NCI-H526 treated with DMSO at 0.1 percent for 48 hours (cell line): ENCODE measurements at regions not wholly inside any gene's neighbourhood (a gene's known extent, or its start where the extent isn't known, plus 50 kb on each side); places are given as distances from the start of the nearest gene placed in this dataset.

Experiments used
- DNase-seq: peaks from one replicate; lab custom pipeline; 2025; lab: John Stamatoyannopoulos, UW

DNA sequence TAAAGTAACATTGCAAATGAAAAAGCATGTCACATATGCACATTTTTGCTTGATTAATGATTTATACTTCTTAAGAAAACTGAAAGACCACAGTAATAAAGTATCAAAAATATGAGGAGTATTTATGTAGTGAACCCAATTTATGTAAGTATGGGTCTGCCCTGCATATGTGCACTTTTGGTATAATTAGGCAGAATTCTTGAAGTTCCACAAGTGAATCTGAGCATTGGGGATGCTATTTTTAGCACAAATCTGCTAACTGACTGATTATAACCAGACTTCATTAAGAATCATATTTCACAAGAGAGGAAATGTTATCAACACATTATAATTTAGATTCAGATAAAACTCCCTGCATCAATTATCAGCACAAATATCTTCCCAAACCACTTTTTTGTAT lies 407.1 kb upstream of the LRRC4C start:
- DNase-seq = no peak

DNA sequence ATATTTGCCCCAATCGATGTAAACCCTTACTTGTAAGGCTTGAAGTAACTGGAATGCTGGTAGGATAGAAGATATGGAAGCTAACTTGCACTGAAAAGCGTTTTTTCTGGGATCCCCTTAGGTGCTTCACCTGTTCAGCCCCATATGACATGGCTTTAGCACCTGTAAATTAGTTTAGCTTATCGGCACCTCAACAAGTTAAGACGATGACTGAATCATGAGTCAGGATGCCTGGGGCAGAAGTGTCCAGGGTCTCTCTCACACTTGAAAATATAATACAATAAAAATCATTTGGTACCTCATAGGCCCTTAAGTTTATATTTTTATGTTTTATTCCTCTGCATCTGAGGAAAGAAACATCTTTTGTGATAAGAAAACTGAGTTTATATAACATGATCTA lies 409.2 kb upstream of the LRRC4C start:
- no peak for DNase-seq

- no peak for DNase-seq
Measured at GRCh38 chr11:41872426-41872825, 413.0 kb upstream of the LRRC4C start.

DNA sequence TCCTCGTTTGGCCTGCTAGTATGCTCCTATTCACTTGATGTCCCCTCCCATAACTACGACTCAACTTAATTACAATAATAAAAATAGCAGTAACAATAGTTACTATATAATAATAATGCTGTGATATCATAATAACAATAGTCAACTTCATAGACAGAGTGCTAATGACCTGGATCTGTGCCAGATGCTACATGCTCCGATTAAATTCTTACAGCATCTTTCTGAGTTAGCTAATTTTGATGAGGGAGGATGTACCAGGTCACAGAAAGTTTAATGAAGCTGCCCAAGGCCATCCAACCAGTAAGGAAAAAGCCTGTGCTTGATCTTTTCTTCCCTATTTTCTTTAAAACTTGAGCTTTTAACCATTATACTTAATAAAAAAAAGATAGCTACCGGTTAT lies 413.4 kb upstream of the LRRC4C start:
- no peak for DNase-seq

DNA sequence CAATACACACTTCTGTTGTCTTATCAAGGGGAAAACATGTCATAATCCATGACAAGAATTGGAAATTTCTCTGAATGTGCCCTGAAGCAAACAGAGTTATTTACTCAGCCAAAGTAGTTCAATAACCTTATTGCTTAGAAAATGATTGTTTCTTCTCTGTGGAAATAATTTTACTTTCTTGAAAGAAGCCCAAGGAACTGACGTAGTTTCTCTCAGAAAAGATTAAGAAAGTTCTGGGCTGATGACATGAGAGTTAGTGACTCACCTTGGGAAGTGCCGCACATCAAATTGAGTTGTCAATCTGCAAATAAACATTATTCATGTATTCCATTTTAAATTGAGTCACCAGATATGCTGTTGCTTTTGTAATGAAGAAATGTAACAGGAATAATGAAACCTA lies 418.6 kb upstream of the LRRC4C start:
- no peak for DNase-seq

- DNase-seq = no peak
Measured at GRCh38 chr11:41879214-41879613, 419.8 kb upstream of the LRRC4C start.

DNA sequence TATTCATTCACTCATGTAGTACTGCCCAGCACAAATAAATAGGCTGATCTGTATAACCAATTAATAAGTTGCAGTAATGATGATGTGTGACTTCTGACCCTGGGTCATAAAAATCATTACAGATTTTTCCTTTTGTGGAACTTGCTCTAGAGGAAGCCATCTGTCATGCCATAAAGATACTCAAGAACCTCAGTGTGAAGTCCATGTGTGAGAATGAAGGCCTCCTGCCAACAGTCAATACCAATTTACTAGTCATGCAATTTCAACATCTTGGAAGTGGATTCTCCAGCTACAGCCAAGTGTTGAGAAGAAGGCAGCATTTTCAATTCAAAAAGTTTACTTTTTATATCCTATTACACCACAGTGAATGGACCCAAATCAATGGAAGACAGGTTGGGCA lies 435.6 kb upstream of the LRRC4C start:
- DNase-seq = no peak

DNA sequence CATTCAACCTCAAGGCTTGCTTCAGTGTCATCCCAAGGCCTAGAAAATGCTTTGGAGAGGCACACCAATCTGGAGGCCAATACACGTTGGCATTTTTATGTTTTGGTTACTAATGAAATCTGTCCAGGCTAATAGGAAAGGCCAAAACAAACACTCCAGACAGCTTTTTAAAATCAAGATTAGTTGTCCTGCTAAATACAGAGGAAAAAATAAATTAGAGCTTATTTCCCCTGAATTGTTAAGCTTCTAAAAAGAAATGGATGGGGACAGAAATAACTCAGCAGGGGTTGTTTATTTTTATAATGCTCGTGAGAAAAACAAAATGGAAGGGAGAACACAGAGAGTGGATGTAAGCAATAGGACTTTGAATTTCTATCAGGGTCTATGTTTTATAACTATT lies 438.5 kb upstream of the LRRC4C start:
- DNase-seq = no peak

DNA sequence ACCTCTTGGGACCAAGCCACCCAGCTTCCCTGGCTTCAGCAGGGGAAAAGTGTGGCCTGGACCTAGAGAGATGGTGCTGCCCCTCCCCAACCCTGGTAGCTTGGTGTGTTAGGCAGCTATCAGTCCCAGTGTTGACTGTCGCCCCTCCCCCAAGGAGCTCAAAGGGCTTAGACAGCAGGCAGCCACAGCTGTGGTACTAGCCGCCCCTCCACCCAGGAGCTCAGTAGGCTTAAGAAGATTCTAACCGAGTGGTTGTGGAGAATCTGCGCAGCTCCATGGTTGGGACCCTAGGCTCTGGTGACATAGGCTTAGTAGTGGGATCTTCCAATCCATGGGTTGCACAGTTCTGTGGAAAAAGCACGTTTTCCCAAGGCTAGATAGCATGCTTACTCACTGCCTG lies 458.4 kb upstream of the LRRC4C start:
- DNase-seq = no peak

DNA sequence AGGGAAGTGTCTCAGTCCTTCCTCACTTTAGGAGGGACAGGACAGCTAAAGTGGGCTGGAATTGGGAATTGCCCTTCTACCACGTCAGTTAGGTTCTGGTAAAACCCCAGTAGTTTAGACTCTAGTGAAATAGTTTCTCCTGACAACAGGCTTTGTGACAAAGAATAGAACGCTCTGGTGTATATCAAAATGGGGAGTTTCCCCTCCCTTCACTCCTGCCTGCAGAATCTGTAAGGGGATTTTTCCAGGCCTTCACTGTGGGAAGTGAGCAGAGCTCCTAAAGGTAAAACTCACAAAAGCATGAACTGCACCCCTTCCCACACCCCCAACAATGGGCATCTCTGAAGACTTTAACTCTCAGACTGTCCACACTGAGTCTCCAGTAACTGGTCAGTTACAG lies 460.9 kb upstream of the LRRC4C start:
- no peak for DNase-seq

DNA sequence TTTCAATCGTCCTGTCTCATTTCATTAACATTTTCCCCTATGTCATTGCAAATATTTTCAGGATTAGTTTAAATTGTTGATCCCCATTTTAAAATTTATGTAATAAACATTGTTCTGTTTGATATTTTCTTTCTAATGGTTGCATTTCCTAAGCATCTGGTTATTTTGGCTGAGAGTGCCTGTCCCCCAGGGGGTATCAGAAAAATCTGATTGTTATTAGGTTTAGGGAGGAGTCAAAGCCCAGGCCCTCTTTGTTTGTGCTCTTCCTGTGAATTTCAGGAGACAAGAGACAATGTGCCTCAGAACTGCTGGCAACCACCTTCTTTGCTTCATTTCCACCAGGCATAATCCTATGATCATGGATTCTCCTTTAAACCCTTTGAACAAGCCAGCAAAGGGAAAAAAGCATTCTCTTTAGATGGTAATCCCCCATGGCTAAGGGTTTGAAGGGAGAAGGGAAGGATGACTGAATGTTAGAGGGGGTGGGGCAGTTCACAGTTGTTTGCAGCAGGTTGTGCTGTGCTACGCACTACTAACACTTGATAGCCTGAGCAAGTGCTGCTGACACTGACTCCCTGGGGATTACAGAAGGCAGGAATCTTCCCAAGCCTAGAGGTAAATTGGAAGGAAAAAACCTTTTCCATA lies 462.4 kb upstream of the LRRC4C start:
- no peak for DNase-seq

DNA sequence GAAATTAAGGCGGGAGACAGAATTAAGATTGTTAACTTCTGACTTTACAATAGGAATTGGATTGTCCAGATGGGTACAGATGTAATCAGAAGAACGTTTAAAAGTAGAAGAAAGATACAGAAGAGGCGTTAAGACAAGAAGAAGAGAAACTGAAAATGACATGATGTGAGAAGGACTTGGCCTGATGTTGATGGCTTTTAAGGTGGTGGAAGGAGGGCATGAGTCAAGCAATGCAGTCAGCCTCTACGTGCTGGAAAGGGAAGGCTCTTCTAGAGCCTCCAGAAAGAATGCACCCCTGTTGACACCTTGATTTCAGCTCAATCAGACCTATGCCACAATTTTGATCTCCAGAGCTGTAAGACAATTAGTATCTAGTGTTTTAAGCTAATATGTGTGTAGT lies 466.9 kb upstream of the LRRC4C start:
- no peak for DNase-seq

DNA sequence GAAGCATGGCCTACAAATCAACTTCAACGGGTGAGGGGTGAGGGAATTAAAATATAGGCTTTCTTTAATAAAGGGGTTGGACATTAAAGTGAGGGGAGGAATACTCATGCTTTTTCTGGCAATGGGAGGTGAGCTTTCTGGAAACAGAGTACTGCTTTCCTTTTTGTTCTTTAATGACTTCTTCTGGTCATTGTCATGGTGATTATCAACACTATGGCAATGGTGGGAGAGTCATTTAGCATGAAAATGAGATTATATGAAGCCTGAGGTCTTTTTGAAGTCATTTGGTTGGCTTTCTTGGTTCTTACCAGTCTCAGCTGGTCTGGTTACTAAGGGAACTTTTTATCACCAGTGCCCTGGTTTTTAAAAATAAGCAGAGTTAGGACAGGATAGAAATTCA lies 475.8 kb upstream of the LRRC4C start:
- DNase-seq = no peak

DNA sequence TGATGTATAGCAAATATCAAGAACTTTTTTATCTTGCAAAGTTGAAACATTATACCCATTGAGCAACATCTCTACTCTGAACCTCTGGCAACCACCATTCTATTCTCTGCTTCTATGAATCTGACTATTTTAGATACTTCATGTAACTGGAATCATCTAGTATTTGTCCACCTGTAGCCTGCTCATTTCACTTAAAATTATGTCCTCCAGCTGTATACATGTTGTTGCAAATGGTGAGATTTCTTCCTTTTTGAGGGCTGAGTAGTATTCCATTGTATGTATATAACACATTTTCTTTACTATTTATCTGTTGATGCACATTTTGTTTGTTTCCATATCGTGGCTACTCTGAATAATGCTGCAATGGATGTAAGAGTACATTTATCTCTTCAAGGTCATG lies 476.3 kb upstream of the LRRC4C start:
- no peak for DNase-seq

GRCh38 chr11:41943656-41944055 lies 484.2 kb upstream of the LRRC4C start:
- DNase-seq = no peak

- DNase-seq = no peak
Measured at GRCh38 chr11:41947392-41947791, 487.9 kb upstream of the LRRC4C start.

DNA sequence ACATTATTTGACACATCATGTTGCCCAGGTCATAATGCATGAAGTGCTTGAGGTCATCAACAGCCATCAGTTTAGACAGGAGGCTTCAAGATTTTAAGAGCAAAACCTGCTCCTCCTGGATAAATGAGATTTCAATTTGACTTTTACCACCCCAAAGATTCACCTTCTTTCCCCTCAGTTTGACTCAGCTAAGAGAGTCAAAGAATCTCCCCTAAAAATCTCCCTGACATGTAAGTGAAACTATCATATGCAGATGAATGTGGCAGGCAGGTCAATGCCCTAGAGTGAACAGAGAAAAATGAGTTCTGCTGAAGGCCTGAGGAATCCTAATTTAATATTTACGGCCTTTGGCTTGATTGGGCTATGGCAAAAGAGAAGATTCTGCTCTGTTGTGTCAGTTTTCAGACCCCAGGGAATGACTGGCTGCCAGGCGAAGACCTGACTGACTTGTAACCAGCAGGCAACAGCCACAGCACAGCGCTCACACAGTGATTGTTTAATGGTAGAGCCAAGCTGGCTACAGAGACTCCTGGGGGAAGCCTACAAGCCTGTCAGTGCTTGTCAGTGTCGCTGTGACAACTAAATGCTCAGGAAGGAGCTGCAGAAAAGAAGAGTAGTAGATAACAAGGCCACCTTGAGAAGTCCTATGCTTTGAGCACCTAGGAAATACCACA lies 491.2 kb upstream of the LRRC4C start:
- no peak for DNase-seq

DNA sequence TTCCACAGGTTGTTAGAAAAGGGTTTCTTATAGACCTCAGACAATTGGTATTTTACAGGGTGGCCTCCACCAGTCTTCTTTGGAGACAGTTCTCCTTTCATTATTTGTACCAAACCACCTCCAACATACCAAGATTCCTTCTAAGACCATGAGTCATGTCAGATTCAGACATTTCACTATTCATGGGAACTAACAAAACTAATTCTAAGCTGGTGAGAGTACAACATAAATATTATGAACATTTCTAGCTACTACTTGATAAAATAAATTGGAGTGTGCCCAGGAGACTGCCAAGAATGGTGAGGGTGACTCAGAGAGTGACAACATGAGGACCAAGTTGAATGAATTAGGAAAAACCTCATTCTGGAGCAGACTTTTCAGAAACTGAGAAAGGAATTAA lies 494.6 kb upstream of the LRRC4C start:
- no peak for DNase-seq

DNA sequence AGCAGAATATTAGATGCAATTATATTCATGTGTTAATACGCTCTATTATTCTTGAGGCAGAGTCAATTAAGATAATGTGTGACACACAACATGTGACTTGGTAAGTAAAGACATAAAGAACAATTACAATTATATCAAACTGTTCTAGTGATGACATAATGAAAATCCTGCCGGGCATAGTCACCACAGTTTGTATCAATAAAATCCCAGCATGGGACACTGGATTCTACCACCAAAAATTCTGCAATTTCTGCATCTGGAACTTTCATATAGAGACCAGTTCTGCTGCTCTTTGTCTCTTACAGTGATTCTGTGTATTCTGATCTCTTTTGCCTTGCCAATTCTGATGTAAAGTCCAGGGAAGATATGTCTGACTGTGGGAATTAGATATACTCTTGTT lies 495.6 kb upstream of the LRRC4C start:
- DNase-seq = no peak

DNA sequence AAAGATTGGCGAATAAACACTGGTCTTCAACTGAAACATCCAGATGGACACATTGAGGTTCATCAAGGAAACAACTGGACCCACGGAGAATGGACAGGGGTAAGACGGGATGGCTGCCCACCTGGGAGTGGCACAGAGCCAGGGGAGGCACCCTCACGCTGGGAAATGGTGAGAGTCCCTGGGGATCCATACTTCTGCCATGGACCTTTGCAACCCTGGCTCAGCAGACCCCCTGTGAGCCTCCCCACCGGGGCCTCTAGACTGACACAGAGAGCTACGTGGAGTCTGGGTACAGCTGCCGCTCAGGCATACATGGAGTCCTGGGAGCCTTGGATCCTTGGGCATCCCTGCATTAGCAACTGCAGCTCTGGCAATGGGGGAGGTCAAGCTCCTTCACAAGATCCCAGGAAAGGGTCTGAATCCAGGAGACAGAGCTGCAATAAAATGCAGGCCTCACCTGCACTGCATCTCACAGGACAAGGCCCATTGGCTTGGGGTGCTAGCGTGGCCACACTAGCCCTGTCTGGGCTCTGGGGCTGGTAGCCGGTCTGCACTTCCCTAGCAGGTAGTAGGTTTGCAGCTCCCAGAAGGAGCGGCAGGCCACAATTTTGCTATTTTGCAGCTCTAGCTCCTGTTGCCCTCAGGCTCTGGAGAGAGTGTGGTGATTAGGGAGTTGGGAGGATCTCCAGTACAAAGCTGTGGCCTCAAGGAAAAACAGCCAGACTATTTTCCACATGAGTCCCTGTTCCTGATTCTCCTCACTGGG lies 496.4 kb upstream of the LRRC4C start:
- DNase-seq = no peak

DNA sequence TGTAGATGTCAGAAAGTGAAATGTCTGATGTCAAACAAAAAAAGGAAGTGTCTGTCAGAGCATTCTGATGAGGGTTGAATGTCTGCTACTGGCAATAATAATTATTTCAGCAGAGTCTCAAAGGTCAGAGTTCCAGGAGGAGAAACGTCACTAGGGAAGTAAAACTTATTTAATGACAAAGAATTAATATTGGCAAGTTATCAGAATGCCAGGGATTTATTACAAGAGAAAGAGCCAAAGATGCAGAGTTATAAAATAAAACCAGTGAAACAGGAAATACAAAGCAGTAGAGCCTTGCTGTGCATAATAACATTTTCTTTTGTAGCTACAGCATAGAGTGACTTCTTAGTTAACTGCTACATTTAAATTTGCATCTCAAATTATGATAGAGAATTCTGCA lies 504.0 kb upstream of the LRRC4C start:
- no peak for DNase-seq

- DNase-seq = no peak
Measured at GRCh38 chr11:41970681-41971080, 511.2 kb upstream of the LRRC4C start.

DNA sequence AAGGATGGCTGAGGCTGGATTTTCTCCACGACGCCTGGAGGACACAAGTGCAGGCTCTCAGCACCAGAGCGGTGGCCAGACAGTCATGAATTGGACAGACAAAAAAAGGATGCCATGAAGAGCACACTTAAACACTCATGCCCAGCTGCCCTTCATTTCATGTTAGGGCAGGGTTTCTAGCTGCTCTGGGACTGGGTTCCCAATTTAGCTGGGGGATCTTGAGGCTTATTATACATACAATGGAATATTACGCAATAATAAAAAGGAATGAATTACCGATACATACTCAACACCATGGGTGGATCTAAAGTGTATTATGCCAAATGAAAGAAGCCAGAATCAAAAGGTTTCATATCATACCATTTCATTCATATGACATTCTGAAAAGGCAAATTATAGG lies 512.1 kb upstream of the LRRC4C start:
- no peak for DNase-seq

- no peak for DNase-seq
Measured at GRCh38 chr11:41978945-41979344, 519.5 kb upstream of the LRRC4C start.
